Activated CD4-positive, alpha-beta T cell treated with anti-CD3 and anti-CD28 coated beads, Interleukin-2, amount 10 ng/mL, durations not matched to agents 7 days and 5 days (primary cell): ENCODE measurements at regions not wholly inside any gene's neighbourhood (a gene's known extent, or its start where the extent isn't known, plus 50 kb on each side); places are given as distances from the start of the nearest gene placed in this dataset.

Source experiments
- CTCF ChIA-PET: fragments of 350-600 bp; sonication (Branson Sonifier 250); formaldehyde crosslinking; loops from one replicate; lab custom pipeline; 2021; ENCODE audit warnings: antibody characterized with exemption; lab: Charles Lee
- POLR2A ChIA-PET: fragments of 350-600 bp; sonication (Branson Sonifier 250); formaldehyde crosslinking; loops from one replicate; lab custom pipeline; 2021; ENCODE audit warnings: antibody characterized with exemption; lab: Charles Lee
- DNase-seq: peaks from one replicate; pipeline ENCODE4 v3.0.0-alpha.2; 2020
- H3K27ac Mint-ChIP-seq: one replicate; pipeline ENCODE4 v1.8.0; 2021; ENCODE audit warnings: mild to moderate bottlenecking, moderate library complexity, mixed read lengths
- H3K27me3 Mint-ChIP-seq: one replicate; pipeline ENCODE4 v1.8.0; 2021; ENCODE audit warnings: mixed read lengths
- H3K36me3 Mint-ChIP-seq: one replicate; pipeline ENCODE4 v1.8.0; 2021; ENCODE audit warnings: low read depth, mixed read lengths
- H3K4me1 Mint-ChIP-seq: one replicate; pipeline ENCODE4 v1.8.0; 2021; ENCODE audit warnings: mixed read lengths
- H3K4me3 Mint-ChIP-seq: one replicate; pipeline ENCODE4 v1.8.0; 2021; ENCODE audit warnings: mild to moderate bottlenecking, moderate library complexity, mixed read lengths
- H3K9me3 Mint-ChIP-seq: one replicate; pipeline ENCODE4 v1.8.0; 2021; ENCODE audit warnings: mixed read lengths

DNA sequence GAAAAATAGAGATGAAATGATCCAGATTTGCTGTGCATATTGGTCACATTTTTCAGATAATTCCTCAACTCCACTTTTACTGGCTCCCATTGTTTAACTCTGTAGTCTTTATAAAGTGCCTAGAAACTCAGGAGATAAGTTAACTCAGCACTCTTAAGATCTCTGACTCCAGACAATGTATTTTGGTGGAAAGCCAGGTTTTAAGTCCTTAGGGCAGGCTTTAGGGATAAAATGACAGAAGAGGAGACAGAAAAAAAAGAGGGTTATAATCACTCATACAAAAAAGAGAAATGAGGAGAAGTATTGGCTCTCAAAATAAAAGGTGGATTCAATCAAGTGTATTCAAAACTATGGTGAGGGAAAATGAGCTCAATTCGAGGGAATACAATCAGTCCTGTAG is 674.8 kb upstream of the INTU start:
- H3K27me3 Mint-ChIP-seq = no peaks in the 10 kb centered on the region
- H3K4me3 Mint-ChIP-seq = no peak overlapping the region
- ChIA-PET POLR2A (no interaction called here), CTCF (no interaction called here)
- H3K36me3 Mint-ChIP-seq = no peaks in the 10 kb centered on the region
- no peaks in the 10 kb centered on the region for H3K4me1 Mint-ChIP-seq
- no peak overlapping the region for H3K27ac Mint-ChIP-seq
- DNase-seq = no peak
- no peaks in the 10 kb centered on the region for H3K9me3 Mint-ChIP-seq

DNA sequence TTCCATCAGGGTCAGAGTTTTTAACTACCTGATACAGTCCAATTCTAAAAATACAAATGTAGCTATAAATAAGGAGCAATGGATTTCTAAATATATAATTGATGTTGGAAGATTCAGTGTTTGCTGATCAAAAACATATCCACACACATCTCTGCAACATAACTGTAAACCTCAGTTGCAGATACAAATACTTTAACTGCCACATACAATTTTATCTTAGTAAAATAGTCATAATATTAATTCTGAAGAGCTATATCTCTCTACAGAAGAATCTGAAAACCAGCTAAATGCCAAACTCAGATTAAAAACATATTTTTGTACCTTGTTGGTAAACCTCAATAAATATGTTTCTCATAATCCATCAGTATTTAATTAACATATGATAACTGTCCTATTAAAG is 674.3 kb upstream of the INTU start:
- no peak for DNase-seq
- Mint-ChIP-seq H3K27me3 (no peaks in the 10 kb centered on the region), H3K36me3 (no peaks in the 10 kb centered on the region), H3K4me3 (no peak overlapping the region), H3K27ac (no peak overlapping the region), H3K4me1 (no peaks in the 10 kb centered on the region), H3K9me3 (no peaks in the 10 kb centered on the region)
- CTCF ChIA-PET = no interaction called here
- POLR2A ChIA-PET = no interaction called here

DNA sequence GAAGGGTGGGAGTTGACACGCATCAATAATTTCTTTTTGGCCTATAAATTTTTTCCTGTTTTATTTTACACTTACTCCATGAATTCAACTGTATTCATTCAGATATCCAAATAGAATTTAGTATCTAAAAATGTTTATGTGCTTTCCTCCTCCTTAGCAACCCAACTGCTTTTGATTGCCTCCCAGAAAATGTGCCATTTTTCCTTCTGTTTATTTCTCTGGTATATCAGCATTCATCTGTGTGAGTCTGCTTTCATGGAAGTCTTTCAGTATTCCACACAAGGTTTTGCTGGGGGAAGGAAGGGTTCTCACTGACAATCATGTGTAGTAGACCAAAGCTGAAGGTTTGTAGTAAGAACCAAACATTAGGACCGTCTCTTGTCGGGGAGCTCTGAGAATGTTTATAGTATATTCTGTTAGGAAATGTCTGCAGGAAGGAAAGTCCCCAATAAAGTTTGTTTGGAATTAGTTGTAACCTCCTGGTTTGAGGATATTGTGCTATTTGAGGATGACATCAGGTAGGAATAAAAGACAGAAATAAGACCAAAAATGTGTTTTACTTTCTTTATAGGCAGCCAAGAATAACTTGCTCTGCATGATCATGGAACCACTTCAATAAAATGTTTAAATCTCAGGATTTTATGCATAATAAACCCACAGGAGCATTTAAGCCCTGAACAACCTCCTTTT is 673.6 kb upstream of the INTU start:
- no peak for DNase-seq
- ChIA-PET CTCF (no interaction called here), POLR2A (no interaction called here)
- no peak overlapping the region for H3K4me3 Mint-ChIP-seq
- no peaks in the 10 kb centered on the region for H3K27me3 Mint-ChIP-seq
- no peak overlapping the region for H3K27ac Mint-ChIP-seq
- no peaks in the 10 kb centered on the region for H3K36me3 Mint-ChIP-seq
- H3K4me1 Mint-ChIP-seq = no peaks in the 10 kb centered on the region
- H3K9me3 Mint-ChIP-seq = no peaks in the 10 kb centered on the region

DNA sequence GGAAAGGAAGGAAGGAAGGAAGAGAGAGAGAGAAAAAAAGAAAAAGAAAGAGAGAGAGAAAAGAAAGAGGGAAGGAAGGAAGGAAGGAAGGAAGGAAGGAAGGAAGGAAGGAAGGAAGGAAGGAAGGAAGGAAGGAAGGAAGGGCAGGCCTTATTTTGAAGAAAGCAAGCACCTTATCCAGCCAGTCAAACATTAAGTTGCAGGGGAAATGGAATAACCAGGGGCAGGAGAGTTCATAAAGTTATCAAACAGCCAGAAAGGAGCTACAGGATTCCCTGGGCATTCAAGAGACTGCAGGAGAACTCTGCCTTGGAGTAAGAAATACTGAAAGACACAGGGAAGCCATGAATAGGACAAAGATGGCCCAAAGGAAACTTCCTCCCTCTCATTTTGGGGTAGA is 672.0 kb upstream of the INTU start:
- H3K27ac Mint-ChIP-seq = no peak overlapping the region
- POLR2A ChIA-PET = no interaction called here
- H3K4me1 Mint-ChIP-seq = no peaks in the 10 kb centered on the region
- no peaks in the 10 kb centered on the region for H3K27me3 Mint-ChIP-seq
- H3K36me3 Mint-ChIP-seq = no peaks in the 10 kb centered on the region
- H3K4me3 Mint-ChIP-seq = no peak overlapping the region
- no peak for DNase-seq
- CTCF ChIA-PET = no interaction called here
- H3K9me3 Mint-ChIP-seq = peaks cover 4% of the 10 kb centered on the region

DNA sequence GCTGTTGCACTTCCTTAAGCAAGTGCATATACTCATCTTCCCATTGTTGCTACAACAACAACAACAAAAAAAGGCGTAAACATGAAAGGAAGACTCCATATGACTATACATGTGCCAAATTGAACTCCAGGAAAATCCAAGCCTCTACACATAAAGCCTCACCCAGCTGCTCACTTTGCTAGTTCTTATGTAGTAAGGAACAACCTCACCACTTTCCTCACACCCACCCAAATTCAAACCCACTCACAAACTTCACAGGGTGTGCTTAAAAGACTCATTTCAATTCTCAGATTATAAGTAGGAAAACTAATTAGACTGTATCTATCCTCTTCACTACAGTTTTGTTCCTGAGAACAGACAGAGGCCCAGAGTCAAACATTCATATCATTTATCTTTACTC is 671.1 kb upstream of the INTU start:
- ChIA-PET CTCF (no interaction called here), POLR2A (no interaction called here)
- peaks cover 4% of the 10 kb centered on the region for H3K9me3 Mint-ChIP-seq
- no peak for DNase-seq
- no peak overlapping the region for H3K27ac Mint-ChIP-seq
- no peak overlapping the region for H3K4me3 Mint-ChIP-seq
- H3K36me3 Mint-ChIP-seq = no peaks in the 10 kb centered on the region
- H3K27me3 Mint-ChIP-seq = no peaks in the 10 kb centered on the region
- H3K4me1 Mint-ChIP-seq = no peaks in the 10 kb centered on the region

DNA sequence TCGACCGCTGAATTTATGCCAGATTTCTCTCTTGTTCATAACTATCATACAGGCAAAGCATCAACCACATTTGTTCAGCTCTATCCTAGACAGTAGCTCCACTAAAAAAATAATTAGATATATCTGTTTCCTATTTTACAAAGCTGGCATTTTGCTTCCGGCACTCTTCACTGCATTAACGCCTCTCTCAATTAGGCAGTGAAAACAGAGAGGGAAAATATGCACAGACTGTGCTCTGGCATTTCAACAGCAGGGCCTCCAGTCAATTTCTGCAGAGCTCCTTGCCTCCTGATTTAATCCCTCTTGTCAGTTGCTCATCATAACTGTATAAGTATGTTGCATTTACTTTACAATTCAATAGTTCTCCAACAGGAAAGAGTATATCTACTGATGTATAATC is 666.9 kb upstream of the INTU start:
- Mint-ChIP-seq H3K27ac (no peak overlapping the region), H3K9me3 (peaks cover 4% of the 10 kb centered on the region), H3K4me3 (no peak overlapping the region), H3K4me1 (no peaks in the 10 kb centered on the region), H3K36me3 (no peaks in the 10 kb centered on the region), H3K27me3 (no peaks in the 10 kb centered on the region)
- DNase-seq = no peak
- CTCF ChIA-PET = no interaction called here
- POLR2A ChIA-PET = no interaction called here

DNA sequence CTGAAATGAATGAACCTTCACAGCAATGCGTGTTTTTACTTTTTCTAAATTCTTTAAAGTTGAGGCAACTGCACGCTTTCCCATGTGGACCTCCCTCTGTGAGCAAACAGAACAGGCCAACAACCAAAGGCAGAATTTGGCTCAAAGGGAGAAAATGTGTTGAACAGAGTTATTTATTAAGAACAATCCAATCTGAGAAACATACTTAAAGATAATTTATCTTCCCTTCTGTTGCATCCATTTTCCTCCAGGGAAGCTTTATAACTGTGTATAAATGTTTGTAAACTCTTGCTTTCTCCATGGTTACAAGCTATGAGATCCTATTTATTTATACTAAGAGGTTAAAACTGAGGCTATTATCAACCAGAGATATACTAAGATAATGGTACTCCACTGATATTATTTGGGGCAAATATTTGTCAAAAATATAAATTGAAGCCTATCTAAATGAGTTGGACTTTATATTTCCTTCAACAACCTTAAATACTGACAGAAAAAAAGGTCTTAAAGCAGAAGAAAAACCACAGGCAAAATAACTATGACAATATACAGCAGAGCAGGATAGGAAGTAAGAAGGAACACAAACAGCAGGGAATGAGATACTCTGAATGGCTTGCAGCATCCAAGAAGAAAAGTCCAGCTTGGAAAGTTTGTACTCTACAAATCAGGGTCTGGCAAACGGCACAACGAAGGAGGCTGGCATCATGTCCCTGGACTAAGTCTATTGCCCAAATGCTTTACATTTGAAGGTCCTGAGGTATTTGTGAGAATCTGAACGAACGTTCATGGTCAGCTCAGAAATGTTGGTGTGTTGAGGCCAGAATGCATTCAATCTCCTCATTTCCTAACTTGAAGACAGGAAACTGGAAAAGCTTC is 663.2 kb upstream of the INTU start:
- no peaks in the 10 kb centered on the region for H3K27me3 Mint-ChIP-seq
- no peak overlapping the region for H3K27ac Mint-ChIP-seq
- no peak overlapping the region for H3K4me3 Mint-ChIP-seq
- DNase-seq = no peak
- H3K36me3 Mint-ChIP-seq = no peaks in the 10 kb centered on the region
- peaks cover 4% of the 10 kb centered on the region for H3K9me3 Mint-ChIP-seq
- POLR2A ChIA-PET = no interaction called here
- CTCF ChIA-PET = no interaction called here
- no peaks in the 10 kb centered on the region for H3K4me1 Mint-ChIP-seq

DNA sequence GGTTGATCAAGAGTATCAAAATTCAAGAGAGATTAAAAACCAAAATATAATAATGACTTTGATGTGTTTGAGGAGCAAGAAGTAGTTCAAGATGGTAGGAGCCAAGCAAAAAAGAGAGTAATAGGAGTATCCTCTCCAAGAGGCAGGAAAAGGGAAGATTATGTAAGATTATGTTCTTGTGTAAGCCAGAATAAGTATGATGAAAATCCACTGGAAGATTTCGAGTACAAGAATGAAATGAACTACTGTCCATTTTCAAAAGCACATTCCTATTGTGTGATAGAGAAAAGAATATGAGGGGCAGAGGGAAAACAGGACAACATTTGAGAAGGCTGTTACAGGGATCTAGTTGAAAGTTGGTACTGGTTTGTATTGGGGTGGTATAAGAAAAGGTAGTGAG is 659.6 kb upstream of the INTU start:
- H3K36me3 Mint-ChIP-seq = no peaks in the 10 kb centered on the region
- no peak for DNase-seq
- no peaks in the 10 kb centered on the region for H3K27me3 Mint-ChIP-seq
- ChIA-PET CTCF (no interaction called here), POLR2A (no interaction called here)
- H3K4me1 Mint-ChIP-seq = no peaks in the 10 kb centered on the region
- H3K9me3 Mint-ChIP-seq = no peaks in the 10 kb centered on the region
- no peak overlapping the region for H3K27ac Mint-ChIP-seq
- H3K4me3 Mint-ChIP-seq = no peak overlapping the region

DNA sequence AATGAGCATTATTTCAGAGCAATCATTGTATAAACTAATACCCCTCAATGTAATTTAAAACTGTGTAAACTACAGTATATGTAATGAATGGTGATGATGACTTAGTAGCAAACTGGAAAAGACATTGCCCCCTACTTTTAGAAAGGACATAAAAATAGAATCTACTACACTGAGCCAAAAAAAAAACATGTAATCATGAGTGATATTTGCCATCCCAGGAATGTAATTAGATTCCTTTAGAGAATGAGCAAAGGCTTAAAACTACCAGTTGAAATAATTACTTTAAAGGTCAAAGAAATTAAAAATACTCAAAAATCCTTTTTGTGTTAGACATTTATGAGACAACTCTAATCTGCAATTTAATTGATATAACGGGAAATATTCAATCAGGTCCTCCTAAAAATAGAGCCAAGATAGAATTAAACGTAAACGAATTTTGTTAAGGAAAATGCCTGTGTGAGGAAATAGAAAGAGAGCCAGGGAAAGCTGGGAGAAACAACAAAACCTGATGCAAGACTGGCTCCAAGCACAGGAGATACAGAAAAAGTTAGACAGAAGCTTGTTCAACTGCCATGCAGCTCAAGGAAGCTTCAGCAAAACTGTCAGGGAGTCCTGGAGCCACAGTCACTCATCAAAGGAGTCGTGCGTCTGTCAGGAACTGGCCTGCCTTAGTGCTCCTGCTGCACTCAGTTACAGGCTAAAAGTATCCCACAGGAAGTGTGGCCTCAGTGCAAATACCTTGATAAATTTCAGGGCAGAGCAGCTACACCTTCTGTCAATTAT is 655.7 kb upstream of the INTU start:
- H3K36me3 Mint-ChIP-seq = no peaks in the 10 kb centered on the region
- no peaks in the 10 kb centered on the region for H3K27me3 Mint-ChIP-seq
- DNase-seq = no peak
- H3K27ac Mint-ChIP-seq = no peak overlapping the region
- POLR2A ChIA-PET = no interaction called here
- H3K4me1 Mint-ChIP-seq = no peaks in the 10 kb centered on the region
- no peak overlapping the region for H3K4me3 Mint-ChIP-seq
- no peaks in the 10 kb centered on the region for H3K9me3 Mint-ChIP-seq
- CTCF ChIA-PET = no interaction called here

DNA sequence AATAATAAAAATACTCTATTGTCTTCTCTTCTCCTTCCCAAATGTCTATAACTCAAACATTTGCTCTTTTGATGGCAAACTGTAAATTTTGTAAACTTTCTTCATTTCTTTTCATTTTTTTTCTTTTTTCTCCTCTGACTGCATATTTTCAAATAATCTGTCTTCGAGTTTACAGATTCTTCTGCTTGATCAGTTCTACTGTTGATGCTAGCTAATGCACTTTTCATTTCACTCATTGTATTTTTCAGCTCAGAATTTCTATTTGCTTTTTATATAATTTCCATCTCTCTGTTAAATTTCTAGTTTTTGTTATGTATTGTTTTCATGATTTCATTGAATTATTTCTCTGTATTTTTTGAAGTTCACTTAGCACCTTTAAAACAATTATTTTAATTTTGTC is 646.8 kb upstream of the INTU start:
- no peak overlapping the region for H3K27ac Mint-ChIP-seq
- POLR2A ChIA-PET = no interaction called here
- H3K36me3 Mint-ChIP-seq = no peaks in the 10 kb centered on the region

DNA sequence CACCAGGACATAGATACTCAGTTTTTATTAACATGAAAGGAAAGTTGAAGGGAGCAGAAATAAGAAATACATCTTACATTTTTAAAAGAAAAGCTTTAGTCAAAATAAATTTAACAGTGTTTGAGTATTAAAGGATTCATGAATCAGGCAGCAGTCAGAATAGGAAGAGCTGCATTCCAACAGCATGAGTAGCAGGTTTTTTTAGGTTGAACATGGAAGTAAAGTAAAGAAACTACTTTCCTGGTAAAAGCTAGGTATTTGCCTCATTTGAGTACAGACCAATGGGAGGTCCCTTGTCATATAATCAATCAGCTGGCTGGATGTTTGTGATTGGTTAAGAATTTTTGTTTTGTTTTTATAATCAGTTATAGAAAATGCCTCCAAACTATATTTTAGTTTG is 645.9 kb upstream of the INTU start:
- Mint-ChIP-seq H3K9me3 (peaks cover 5% of the 10 kb centered on the region), H3K4me3 (no peak overlapping the region), H3K27me3 (no peaks in the 10 kb centered on the region), H3K27ac (no peak overlapping the region), H3K36me3 (no peaks in the 10 kb centered on the region), H3K4me1 (no peaks in the 10 kb centered on the region)
- ChIA-PET CTCF (no interaction called here), POLR2A (no interaction called here)
- no peak for DNase-seq

More for the DNA sequence above, 646.8 kb upstream of the INTU start:
- CTCF ChIA-PET = no interaction called here
- H3K27me3 Mint-ChIP-seq = no peaks in the 10 kb centered on the region
- H3K4me3 Mint-ChIP-seq = no peak overlapping the region
- peaks cover 4% of the 10 kb centered on the region for H3K9me3 Mint-ChIP-seq
- no peaks in the 10 kb centered on the region for H3K4me1 Mint-ChIP-seq
- no peak for DNase-seq

DNA sequence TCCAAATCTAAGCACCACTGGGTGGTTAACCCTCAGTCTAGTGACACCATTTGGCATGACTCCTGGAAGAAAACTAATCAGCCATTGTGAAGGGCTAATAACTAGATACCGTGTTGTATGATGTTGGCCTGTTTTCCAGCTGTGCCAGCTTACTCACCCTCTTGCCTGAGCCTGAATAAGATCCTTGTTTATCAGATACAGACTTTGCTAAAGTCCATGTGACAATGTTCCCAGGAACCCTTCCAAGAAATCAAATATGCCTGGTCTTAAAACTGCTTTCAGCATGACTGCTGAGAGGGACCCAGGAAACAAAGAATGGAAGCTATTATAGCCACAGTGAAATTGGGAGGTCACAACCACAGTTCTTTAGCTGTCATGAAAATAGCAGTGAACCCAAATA is 640.8 kb upstream of the INTU start:
- ChIA-PET POLR2A (no interaction called here), CTCF (no interaction called here)
- H3K36me3 Mint-ChIP-seq = no peaks in the 10 kb centered on the region
- no peak overlapping the region for H3K27ac Mint-ChIP-seq
- no peaks in the 10 kb centered on the region for H3K4me1 Mint-ChIP-seq
- H3K4me3 Mint-ChIP-seq = no peak overlapping the region
- no peaks in the 10 kb centered on the region for H3K27me3 Mint-ChIP-seq
- no peak for DNase-seq
- peaks cover 5% of the 10 kb centered on the region for H3K9me3 Mint-ChIP-seq

DNA sequence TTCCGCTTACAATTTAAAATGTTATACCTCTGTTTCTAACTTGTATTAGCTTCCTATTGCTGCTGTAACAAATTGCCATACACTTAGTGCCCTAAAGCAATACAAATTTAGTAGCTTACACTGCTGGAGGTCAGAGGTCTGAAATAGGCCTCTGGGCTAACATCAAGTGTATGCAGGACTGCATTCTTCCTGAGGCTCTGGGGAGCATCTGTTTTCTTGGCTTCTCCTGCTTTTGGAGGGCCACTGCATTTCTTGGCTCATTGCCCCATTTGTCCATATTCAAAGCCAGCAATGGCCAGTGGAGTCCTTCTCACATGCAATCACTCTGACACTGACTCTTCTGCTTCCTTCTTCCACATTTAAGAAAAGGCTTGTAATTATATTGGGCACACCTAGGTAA is 639.8 kb upstream of the INTU start:
- no peaks in the 10 kb centered on the region for H3K36me3 Mint-ChIP-seq
- H3K27me3 Mint-ChIP-seq = no peaks in the 10 kb centered on the region
- CTCF ChIA-PET = no interaction called here
- H3K4me1 Mint-ChIP-seq = no peaks in the 10 kb centered on the region
- no peak for DNase-seq
- peaks cover 5% of the 10 kb centered on the region for H3K9me3 Mint-ChIP-seq
- no peak overlapping the region for H3K27ac Mint-ChIP-seq
- POLR2A ChIA-PET = no interaction called here
- H3K4me3 Mint-ChIP-seq = no peak overlapping the region
